H1 (cell line): ENCODE measurements at regions not wholly inside any gene's neighbourhood (a gene's known extent, or its start where the extent isn't known, plus 50 kb on each side); places are given as distances from the start of the nearest gene placed in this dataset.
"Not testable (repeated sequence)": the region's sequence is repeated elsewhere in the genome, so short reads cannot be mapped to it uniquely, and the experiment has no call there.

Source experiments
- CTCF ChIP-seq, 3 experiments: IDR thresholded peaks; 1 replicate in 2 of 3; 2 replicates in 1 of 3; pipeline versions ENCODE4 v1.5.1 to v1.6.1; 2011; ENCODE audit warnings: low read length in 3 of 3, mild to moderate bottlenecking in 3 of 3, inconsistent platforms in 2 of 3, low read depth in 1 of 3, moderate library complexity in 1 of 3; ENCODE audit not compliant: insufficient read depth in 1 of 3; ENCODE audit errors: control extremely low read depth in 1 of 3
- EGR1 ChIP-seq: IDR thresholded peaks from 2 replicates; pipeline ENCODE4 v1.6.1; 2011; ENCODE audit warnings: low read depth, low read length, borderline replicate concordance
- EP300 ChIP-seq, 2 experiments: IDR thresholded peaks; 1 replicate in 1 of 2; 2 replicates in 1 of 2; pipeline ENCODE4 v1.6.1; 2011 to 2012; ENCODE audit warnings: low read depth in 2 of 2, low read length in 2 of 2, mild to moderate bottlenecking in 2 of 2, borderline replicate concordance in 1 of 2, inconsistent platforms in 1 of 2, moderate library complexity in 1 of 2
- EZH2 ChIP-seq: fragments of 200-600 bp; sonication (generic); IDR thresholded peaks from 2 replicates; pipeline ENCODE4 v1.7.1; 2012; ENCODE audit warnings: low read depth, mild to moderate bottlenecking, moderate library complexity, low read length, inconsistent platforms; ENCODE audit not compliant: severe bottlenecking
- MAX ChIP-seq: IDR thresholded peaks from 2 replicates; pipeline ENCODE4 v1.6.1; 2012; ENCODE audit warnings: inconsistent platforms
- PHF8 ChIP-seq: fragments of 200-600 bp; sonication (generic); conservative IDR thresholded peaks from 2 replicates; pipeline ENCODE4 v1.7.1; 2012; ENCODE audit warnings: low read depth, mild to moderate bottlenecking, inconsistent platforms, low read length, moderate library complexity
- POLR2A ChIP-seq, 2 experiments: IDR thresholded peaks; 1 replicate in 1 of 2; 2 replicates in 1 of 2; pipeline ENCODE4 v1.6.1; 2011; ENCODE audit warnings: low read depth in 2 of 2, low read length in 2 of 2, mild to moderate bottlenecking in 2 of 2; ENCODE audit errors: control extremely low read depth in 1 of 2
- POLR2AphosphoS5 ChIP-seq: IDR thresholded peaks from 2 replicates; pipeline ENCODE4 v1.6.1; 2011; ENCODE audit warnings: low read depth, low read length
- RAD21 ChIP-seq, 2 experiments: IDR thresholded peaks in 1 of 2; conservative IDR thresholded peaks in 1 of 2; 2 replicates each; pipeline ENCODE4 v1.6.1; 2011; ENCODE audit warnings: low read depth in 2 of 2, low read length in 2 of 2, improper control_type of control experiment in 1 of 2, inconsistent platforms in 1 of 2, mild to moderate bottlenecking in 1 of 2, moderate library complexity in 1 of 2
- RXRA ChIP-seq: IDR thresholded peaks from 2 replicates; pipeline ENCODE4 v1.6.1; 2011; ENCODE audit warnings: low read depth, mild to moderate bottlenecking, low read length, moderate library complexity; ENCODE audit not compliant: insufficient read depth
- SAP30 ChIP-seq: fragments of 300-600 bp; sonication (generic); IDR thresholded peaks from 2 replicates; pipeline ENCODE4 v1.7.1; 2012; ENCODE audit warnings: low read length, moderate library complexity, mild to moderate bottlenecking, inconsistent platforms; ENCODE audit not compliant: insufficient read depth, insufficient replicate concordance
- SIX5 ChIP-seq: IDR thresholded peaks from 2 replicates; pipeline ENCODE4 v1.6.1; 2011; ENCODE audit warnings: mild to moderate bottlenecking, low read depth, low read length
- SRF ChIP-seq: IDR thresholded peaks from 2 replicates; pipeline ENCODE4 v1.6.1; 2011; ENCODE audit warnings: mild to moderate bottlenecking, low read depth, low read length, moderate library complexity
- SUZ12 ChIP-seq: fragments of 200-600 bp; sonication (generic); IDR thresholded peaks from 2 replicates; pipeline ENCODE4 v1.6.1; 2012; ENCODE audit warnings: mild to moderate bottlenecking, inconsistent platforms, low read length, moderate library complexity, mixed read lengths

GRCh38 chr11:29600151-29600575 is 416.7 kb downstream of the KCNA4 start:
- not testable (repeated sequence) for TF ChIP-seq POLR2A (IDR thresholded peaks at IDR 0.05; ENCODE audit: control extremely low read depth in 1 of 2, low read depth in 2 of 2, low read length in 2 of 2); CTCF (IDR thresholded peaks at IDR 0.05; ENCODE audit: control extremely low read depth in 1 of 3, insufficient read depth in 1 of 3, low read depth in 1 of 3, low read length in 3 of 3); POLR2AphosphoS5; SRF; SIX5; SAP30; EP300 (IDR thresholded peaks at IDR 0.05; ENCODE audit: borderline replicate concordance in 1 of 2, low read depth in 2 of 2, low read length in 2 of 2); EZH2; MAX; SUZ12; EGR1; PHF8; RXRA; RAD21 (IDR thresholded peaks at IDR 0.05 in 1 of 2, conservative IDR thresholded peaks at IDR 0.05 in 1 of 2; ENCODE audit: low read depth in 2 of 2, low read length in 2 of 2)
